ENCODE measurements at regions not wholly inside any gene's neighbourhood (a gene's known extent, or its start where the extent isn't known, plus 50 kb on each side); places are given as distances from the start of the nearest gene placed in this dataset.

DNA sequence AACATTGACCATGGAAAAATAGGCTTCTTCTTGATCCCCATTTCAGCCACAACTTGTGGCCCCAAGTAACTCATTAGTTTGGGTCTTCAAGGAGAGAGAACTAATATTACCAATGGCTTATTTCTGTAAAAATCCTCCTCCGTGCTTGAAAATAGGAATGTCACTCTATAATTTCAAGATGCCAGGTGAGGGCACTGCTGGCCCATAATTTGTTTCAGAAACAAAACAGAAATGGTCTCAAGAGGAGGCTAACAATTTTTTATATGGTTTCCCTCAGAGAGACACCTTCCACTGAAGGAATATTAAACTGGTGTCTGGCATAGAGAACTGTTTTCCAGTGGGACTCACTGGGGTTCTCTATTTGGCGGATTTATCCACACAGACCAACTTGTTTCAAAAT lies 437.0 kb upstream of the TRPC7 start:
- no peaks in the 10 kb centered on the region for H3K4me1 ChIP-seq (ENCODE audit: control insufficient read depth, extremely low read depth, insufficient read depth, low read length)
- H3K9ac ChIP-seq (ENCODE audit: insufficient read depth, low read length) = no peak overlapping the region
- H3K27ac ChIP-seq (ENCODE audit: insufficient read depth, low read length) = no peak overlapping the region
- H3K27me3 ChIP-seq (ENCODE audit: control insufficient read depth, insufficient read depth, low read length) = no peaks in the 10 kb centered on the region
- no peak overlapping the region for H2AFZ ChIP-seq (ENCODE audit: low read length)
- H4K20me1 ChIP-seq (ENCODE audit: control insufficient read depth, extremely low read depth, insufficient read depth, low read length) = no peaks in the 10 kb centered on the region
- TF ChIP-seq, protein P1, sequence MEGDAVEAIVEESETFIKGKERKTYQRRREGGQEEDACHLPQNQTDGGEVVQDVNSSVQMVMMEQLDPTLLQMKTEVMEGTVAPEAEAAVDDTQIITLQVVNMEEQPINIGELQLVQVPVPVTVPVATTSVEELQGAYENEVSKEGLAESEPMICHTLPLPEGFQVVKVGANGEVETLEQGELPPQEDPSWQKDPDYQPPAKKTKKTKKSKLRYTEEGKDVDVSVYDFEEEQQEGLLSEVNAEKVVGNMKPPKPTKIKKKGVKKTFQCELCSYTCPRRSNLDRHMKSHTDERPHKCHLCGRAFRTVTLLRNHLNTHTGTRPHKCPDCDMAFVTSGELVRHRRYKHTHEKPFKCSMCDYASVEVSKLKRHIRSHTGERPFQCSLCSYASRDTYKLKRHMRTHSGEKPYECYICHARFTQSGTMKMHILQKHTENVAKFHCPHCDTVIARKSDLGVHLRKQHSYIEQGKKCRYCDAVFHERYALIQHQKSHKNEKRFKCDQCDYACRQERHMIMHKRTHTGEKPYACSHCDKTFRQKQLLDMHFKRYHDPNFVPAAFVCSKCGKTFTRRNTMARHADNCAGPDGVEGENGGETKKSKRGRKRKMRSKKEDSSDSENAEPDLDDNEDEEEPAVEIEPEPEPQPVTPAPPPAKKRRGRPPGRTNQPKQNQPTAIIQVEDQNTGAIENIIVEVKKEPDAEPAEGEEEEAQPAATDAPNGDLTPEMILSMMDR (conservative IDR thresholded peaks at IDR 0.05 in 1 of 2, IDR thresholded peaks at IDR 0.05 in 1 of 2; ENCODE audit: low read depth in 1 of 2, low read length in 2 of 2) = peak; percentile 6 to 26
- TF ChIP-seq EZH2 (IDR thresholded peaks at IDR 0.05; ENCODE audit: low read length, missing control alignments) = no peak
- no peaks in the 10 kb centered on the region for H3K36me3 ChIP-seq (ENCODE audit: control insufficient read depth, insufficient read depth, low read length)
- no peak overlapping the region for H3K4me3 ChIP-seq (replicated peaks in 1 of 4; ENCODE audit: control extremely low read depth in 1 of 4, insufficient read depth in 1 of 4, low read depth in 3 of 4, low read length in 4 of 4)
- no peaks in the 10 kb centered on the region for H3K79me2 ChIP-seq (ENCODE audit: control insufficient read depth, insufficient read depth, low read length)
- no peaks in the 10 kb centered on the region for H3K9me3 ChIP-seq (ENCODE audit: control insufficient read depth, insufficient read depth, low read depth, low read length)
- peak in 1 of 2 donors; percentile 39 for DNase-seq (ENCODE audit: low read depth in 2 of 2)
- no peak overlapping the region for H3K4me2 ChIP-seq (ENCODE audit: extremely low read depth, insufficient read depth, low read length)

DNA sequence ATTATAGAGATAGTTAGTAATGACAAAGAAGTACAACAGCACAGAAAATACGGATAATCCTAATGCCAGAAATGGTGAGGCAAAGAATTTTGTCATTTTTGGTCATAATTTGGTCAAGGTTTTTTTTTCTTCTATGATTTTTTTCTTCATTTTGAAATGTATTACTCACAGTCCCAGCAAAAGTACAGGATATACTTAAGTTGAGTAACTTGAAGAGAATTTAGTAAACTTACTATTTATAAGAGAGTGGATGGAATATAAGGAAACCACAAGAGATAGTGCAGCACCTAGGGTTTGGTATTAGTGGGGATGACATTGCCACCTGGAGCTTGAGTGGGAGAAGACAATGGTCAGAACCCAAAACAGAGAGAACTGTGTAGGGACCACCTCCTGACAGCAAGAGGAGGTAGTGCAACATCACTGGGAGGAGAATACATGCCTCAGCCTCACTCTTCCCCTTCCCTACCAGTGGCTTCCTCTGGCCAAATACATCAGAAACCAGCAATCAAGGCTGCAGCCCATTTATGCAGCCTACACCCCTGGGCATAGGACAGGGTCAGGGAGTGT lies 434.5 kb upstream of the TRPC7 start:
- Histone ChIP-seq H3K36me3 (ENCODE audit: control insufficient read depth, insufficient read depth, low read length) (no peaks in the 10 kb centered on the region), H3K27ac (ENCODE audit: insufficient read depth, low read length) (no peak overlapping the region), H4K20me1 (ENCODE audit: control insufficient read depth, extremely low read depth, insufficient read depth, low read length) (no peaks in the 10 kb centered on the region), H3K9me3 (ENCODE audit: control insufficient read depth, insufficient read depth, low read depth, low read length) (no peaks in the 10 kb centered on the region), H3K9ac (ENCODE audit: insufficient read depth, low read length) (no peak overlapping the region), H3K4me3 (replicated peaks in 1 of 4; ENCODE audit: control extremely low read depth in 1 of 4, insufficient read depth in 1 of 4, low read depth in 3 of 4, low read length in 4 of 4) (no peak overlapping the region), H3K4me2 (ENCODE audit: extremely low read depth, insufficient read depth, low read length) (no peak overlapping the region), H3K27me3 (ENCODE audit: control insufficient read depth, insufficient read depth, low read length) (no peaks in the 10 kb centered on the region), H3K4me1 (ENCODE audit: control insufficient read depth, extremely low read depth, insufficient read depth, low read length) (no peaks in the 10 kb centered on the region), H3K79me2 (ENCODE audit: control insufficient read depth, insufficient read depth, low read length) (no peaks in the 10 kb centered on the region), H2AFZ (ENCODE audit: low read length) (no peak overlapping the region)
- TF ChIP-seq, protein P1 (conservative IDR thresholded peaks at IDR 0.05 in 1 of 2, IDR thresholded peaks at IDR 0.05 in 1 of 2; ENCODE audit: low read depth in 1 of 2, low read length in 2 of 2) = no peak
- TF ChIP-seq EZH2 (IDR thresholded peaks at IDR 0.05; ENCODE audit: low read length, missing control alignments) = no peak
- peak in 1 of 2 donors; percentile 44 for DNase-seq (ENCODE audit: low read depth in 2 of 2)

DNA sequence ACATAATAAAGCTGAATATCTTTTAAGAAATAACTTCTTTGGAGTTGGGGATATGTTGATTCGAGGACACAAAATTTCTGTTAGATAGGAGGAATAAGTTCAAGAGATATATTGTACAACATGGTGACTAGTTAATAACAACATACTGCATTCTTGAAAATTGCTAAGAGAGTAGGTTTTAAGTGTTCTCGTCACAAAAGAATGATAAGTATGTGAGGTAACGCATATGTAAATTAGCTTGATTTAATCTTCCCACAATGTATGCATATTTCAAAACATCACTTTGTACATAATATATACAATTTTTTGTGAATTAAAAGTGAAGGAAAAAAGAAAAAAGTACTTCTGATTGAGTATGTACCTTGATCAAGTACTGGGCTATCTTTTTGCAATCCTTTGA lies 428.0 kb upstream of the TRPC7 start:
- Histone ChIP-seq H3K27me3 (ENCODE audit: control insufficient read depth, insufficient read depth, low read length) (no peaks in the 10 kb centered on the region), H3K27ac (ENCODE audit: insufficient read depth, low read length) (no peak overlapping the region), H3K9me3 (ENCODE audit: control insufficient read depth, insufficient read depth, low read depth, low read length) (no peaks in the 10 kb centered on the region), H3K4me2 (ENCODE audit: extremely low read depth, insufficient read depth, low read length) (no peak overlapping the region), H3K36me3 (ENCODE audit: control insufficient read depth, insufficient read depth, low read length) (no peaks in the 10 kb centered on the region), H3K4me1 (ENCODE audit: control insufficient read depth, extremely low read depth, insufficient read depth, low read length) (no peaks in the 10 kb centered on the region), H3K4me3 (replicated peaks in 1 of 4; ENCODE audit: control extremely low read depth in 1 of 4, insufficient read depth in 1 of 4, low read depth in 3 of 4, low read length in 4 of 4) (no peak overlapping the region), H3K79me2 (ENCODE audit: control insufficient read depth, insufficient read depth, low read length) (no peaks in the 10 kb centered on the region), H4K20me1 (ENCODE audit: control insufficient read depth, extremely low read depth, insufficient read depth, low read length) (no peaks in the 10 kb centered on the region), H2AFZ (ENCODE audit: low read length) (no peak overlapping the region), H3K9ac (ENCODE audit: insufficient read depth, low read length) (no peak overlapping the region)
- no peak for DNase-seq (ENCODE audit: low read depth in 2 of 2)
- TF ChIP-seq, protein P1 (conservative IDR thresholded peaks at IDR 0.05 in 1 of 2, IDR thresholded peaks at IDR 0.05 in 1 of 2; ENCODE audit: low read depth in 1 of 2, low read length in 2 of 2) = no peak
- TF ChIP-seq EZH2 (IDR thresholded peaks at IDR 0.05; ENCODE audit: low read length, missing control alignments) = no peak
